Activated T-cell treated with anti-CD3 and anti-CD28 coated beads for 4 hours (primary cell): ENCODE measurements at regions not wholly inside any gene's neighbourhood (a gene's known extent, or its start where the extent isn't known, plus 50 kb on each side); places are given as distances from the start of the nearest gene placed in this dataset.

Experiments
- DNase-seq: peaks from one replicate; pipeline ENCODE4 v3.0.0-alpha.2; 2020

DNA sequence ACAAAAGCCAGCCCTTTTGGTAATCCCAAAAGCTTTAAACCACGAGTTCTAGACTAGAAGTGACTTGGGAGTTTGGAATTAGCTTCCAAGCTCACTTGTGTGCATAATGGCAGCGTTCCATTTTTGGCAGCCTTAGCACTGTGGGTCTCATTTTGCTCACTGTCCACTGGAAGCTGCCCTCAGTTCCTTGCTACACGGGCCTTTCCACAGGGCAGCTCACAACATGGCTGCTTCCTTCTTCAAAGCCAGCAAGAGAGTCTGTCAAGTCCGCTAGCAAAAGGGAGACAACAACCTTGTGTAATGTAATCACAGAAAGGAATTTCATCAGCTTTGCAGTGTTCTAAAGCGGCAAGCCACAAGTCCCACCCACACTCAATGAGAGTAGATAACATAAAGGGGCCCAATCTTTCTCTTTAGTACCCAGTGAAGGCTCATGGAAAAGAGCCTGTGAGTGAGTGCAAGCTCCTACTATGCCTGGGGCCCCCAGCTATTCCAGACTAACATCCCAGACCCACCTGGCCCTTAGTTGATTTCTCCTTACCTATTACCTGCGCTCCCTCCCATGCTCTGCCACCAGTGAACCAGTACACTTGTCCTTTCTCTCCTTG is 168.5 kb upstream of the FOXN2 start:
- no peak for DNase-seq

DNA sequence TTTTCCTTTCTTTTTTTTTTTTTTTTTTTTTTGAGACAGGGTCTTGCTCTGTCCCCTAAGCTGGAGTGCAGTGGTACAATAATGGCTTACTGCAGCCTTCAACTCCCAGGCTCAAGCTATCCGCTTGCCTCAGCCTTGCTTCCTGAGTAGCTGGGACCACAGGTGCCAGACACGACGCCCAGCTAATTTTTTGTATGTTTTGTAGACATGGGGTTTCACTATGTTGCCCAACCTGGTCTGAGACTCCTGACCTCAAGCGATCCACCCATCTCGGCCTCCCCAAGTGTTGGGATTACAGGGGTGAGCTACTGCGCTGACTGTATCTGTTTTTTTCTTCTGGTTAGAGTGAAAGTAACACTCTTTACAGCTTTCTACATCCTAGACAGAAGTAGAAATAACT is 167.9 kb upstream of the FOXN2 start:
- DNase-seq = no peak

DNA sequence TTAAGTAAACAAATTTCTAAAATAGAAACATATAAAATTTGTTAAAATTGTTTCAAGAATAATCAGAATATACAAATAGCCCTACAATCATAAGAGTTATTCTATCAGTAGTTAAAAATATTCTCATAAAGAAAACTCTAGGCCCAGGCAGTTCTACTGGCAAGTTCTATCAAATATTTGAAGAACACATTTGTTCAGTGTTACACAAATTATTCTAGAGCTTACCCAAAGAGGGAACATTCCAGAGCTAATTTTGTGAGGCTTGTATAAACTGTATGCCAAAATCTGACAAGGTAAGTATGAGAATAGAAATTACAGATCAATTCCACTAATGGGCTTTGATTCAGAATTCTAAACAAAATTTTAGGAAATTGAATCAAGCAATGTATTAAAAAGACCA is 166.8 kb upstream of the FOXN2 start:
- DNase-seq = no peak

DNA sequence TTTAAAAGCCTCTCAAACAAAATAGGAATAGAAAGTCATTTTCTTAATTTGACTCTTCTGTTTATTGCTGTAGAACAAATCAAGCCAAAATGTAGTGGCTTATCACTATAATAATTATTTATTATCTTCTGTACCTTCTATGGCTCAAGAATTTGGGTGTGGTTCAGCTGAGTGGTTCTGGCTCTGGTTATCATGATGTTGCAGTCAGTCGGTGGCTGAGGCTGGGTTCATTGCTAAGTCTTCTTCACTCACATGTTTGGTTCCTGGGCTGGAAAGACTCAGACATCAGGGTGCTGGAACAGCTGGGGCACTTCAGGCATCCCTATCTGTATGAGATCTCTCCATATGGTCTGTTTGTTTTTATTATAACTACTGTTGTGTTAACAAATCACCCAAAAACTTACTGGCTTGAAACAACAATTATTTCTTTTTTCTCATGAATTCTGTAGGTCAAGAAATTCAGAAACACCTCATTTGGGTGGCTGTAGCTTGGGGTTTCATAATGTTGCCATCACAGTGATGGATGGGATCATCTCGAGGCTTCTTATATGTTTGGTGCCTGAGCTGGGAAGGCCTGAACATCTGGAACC is 165.5 kb upstream of the FOXN2 start:
- DNase-seq = no peak

DNA sequence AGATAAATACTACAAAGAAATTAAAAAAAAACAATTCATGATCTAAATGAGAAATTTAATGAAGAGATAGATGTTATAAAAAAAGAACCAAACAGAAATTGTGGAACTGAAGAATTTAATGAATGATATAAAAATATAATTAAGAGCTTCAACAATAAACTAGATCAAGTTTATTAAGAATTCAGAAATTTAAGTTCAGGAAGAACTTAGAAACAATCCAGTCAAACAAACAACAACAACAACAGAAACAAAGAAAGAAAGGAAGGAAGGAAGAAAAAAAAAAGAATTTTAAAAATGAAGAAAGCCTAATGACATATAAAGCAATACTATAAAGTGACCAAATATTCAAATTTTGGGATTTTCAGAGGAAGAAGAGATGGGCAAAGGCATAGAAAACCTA is 157.3 kb upstream of the FOXN2 start:
- DNase-seq = no peak

DNA sequence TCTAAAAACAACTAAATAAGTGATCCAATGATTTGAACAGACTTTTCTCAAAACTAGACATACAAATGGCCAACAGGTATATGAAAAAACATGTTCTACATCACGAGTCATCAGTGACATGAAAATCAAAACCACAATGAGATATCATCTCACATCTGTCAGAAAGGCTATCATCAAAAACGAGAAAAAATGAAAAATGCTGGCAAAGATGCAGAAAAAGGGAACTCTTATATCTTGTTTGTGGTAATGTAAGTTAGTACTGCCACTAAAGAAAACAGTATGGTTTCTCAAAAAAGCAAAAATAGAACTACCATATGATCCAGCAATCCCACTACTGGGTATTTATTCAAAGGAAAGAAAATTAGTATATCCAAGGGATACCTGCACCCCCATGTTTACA is 152.9 kb upstream of the FOXN2 start:
- no peak for DNase-seq

DNA sequence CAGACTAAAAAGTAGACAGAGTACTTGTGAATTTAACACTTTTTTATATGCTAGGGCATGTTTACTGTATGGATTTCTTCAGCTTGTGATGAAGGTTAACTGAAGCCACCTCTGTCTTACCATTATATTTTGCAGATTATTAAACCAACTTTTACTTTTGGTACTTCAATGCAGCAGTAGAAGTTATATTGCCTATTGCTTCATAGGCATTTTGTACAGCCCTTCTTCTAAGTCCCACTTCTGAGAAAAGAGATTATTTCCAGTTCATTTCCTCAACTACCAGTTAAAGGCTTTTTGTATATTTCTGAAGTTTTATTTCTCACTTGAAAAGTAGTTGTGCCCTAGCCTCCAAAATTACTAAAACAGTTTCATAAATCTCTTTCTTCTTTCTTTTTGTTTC is 151.7 kb upstream of the FOXN2 start:
- no peak for DNase-seq

DNA sequence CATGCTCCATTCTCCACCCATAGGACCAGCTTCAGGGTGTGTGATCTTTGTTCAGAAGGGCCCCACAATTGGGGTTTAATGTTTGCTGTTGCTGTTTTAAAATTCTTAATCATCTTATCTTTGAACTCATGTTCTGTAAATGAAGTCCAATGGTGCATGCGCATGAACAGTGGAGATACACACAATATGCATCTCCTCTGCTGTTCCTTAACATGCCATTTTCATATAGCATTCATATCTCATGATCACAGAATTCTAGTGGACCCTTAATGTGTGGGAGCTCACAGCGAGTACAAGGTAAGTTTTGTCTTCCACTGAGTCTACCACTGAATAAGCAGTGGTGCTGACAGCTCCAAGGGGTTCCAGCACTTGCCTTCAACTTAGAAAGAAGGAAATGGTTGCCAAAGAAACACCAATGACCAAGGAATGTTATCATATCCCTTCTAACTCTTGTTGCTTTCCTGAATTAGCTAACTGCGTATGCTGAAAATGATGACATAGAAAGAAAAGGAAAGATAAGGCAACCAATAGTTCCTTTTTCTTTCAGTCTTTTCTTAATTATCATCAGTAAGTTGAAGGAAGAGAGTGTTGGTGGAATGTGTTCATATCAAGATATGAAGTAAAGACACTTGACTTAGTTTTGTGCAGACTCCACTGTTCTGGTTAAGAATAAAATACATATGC is 149.3 kb upstream of the FOXN2 start:
- DNase-seq = no peak

DNA sequence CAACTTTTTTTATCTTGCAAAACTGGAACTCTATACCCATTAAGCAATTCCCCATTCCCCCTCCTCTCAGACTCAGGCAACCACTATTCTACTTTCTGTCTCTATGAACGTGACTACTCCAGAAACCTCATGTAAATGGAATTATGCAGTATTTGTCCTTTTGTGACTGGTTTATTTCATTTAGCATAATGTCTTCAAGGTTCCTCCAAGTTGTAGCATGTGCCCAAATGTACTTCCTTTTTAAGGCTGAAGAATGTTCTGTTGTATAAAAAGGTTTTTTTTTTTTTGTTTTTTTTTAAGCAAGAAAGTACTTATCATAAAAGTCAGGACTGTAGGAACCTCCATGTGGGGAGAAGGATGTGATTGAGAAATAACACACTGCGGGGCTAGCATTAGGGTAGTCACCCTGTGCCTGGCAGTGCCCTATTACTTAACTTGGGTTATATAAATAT is 145.3 kb upstream of the FOXN2 start:
- DNase-seq = no peak

DNA sequence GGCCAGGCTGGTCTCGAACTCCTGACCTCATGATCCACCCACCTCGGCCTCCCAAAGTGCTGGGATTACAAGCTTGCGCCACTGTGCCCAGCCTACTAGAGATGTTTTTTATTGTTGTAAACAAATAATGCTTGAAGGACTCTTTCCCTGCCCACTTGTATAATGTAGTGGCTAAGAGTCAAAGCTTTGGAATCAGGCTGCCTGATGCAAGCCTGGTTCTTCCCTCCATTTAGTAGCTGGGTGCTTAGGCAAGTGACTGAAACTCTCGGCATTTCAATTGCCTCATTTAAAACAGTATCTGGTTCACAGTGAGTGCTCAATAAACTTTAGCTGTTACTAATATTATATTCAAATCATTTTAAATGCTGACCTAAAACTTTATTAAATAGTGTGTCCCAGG is 144.2 kb upstream of the FOXN2 start:
- DNase-seq = no peak

DNA sequence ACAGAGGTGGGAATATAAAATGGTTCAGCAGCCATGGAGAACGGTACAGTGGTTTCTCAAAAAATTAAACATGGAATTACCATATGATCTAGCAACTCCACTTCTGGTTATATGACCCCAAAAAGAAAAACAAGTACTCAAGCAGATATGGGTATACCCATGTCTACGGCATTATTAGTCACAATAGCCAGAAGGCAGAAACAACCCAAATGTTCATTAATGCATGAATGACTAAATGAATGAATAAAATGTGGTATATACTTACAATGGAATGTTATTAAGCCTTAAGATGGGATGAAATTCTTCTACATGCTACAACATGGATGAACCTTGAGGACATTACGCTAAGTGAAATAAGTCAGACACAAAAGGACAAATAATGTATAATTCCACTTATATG is 141.3 kb upstream of the FOXN2 start:
- no peak for DNase-seq

DNA sequence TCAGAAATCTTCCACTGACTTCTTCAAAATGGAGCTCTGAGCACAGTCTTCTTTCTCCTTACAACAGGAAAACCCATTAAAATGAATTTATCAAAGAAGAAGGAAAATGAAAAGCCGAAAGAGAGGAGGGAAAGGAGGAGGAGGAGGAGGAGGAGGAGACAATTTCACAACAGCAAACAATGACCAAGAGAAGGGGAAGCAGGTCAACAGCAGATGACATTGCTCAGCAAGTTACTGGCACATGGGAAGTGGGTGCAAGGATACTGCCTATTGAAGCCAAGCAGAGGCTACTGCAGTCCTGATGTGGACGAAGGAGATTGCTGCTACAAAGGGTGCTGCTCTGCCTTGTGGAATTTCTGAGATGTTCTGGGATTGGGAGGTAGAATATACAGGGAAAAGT is 140.0 kb upstream of the FOXN2 start:
- no peak for DNase-seq

DNA sequence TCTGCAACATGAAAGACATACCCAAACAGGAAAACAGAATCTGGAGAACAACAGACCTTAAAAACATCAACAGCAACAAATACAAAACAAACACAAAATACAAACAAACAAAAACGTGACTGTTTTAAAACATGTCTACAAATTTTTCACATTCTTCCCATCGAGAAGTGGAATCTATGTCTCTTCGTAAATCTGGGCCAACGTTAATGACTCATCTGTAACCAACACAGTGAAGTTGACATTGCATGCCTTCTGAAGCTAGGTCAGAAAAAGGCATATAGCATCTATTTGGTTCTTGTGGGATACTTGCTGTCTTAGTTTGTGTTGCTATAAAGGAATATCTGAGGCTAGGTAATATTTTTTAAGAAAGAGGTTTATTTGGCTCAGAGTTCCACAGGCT is 139.2 kb upstream of the FOXN2 start:
- DNase-seq = no peak

DNA sequence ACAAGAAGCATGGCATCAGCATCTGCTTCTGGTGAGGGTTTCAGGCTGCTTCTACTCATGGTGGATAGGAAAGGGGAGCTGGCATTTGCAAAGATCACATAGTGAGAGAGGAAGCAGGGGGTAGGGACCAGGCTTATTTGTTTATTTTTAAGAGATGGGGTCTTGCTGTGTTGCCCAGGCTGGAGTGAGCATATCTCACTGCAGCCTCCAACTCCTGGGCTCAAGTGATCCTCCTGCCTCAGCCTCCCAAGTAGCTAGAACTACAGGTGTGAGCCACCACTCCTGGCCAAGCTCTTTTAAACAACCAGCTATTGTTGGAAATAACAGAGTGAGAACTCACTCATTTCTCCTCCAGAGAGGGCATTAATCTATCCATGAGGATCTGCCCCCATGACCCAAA is 138.8 kb upstream of the FOXN2 start:
- no peak for DNase-seq

DNA sequence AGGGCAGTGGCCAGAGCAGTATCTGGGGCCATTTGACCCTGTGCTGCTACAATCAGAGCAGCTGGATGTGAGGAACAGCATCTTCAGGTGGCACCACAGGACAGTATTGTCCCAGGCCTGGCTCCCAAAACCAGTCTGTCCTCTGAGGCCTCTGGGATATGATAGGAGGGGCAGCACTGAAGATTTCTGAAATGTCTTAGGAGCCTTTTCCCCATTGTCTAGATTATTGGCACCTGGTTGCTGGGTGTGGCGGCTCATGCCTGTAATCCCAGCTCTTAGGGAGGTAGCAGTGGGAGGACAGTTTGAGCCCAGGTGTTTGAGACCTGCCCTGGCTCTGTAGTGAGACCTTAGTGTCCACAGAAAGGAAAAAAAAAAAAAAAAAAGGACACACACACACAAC is 137.6 kb upstream of the FOXN2 start:
- DNase-seq = no peak

DNA sequence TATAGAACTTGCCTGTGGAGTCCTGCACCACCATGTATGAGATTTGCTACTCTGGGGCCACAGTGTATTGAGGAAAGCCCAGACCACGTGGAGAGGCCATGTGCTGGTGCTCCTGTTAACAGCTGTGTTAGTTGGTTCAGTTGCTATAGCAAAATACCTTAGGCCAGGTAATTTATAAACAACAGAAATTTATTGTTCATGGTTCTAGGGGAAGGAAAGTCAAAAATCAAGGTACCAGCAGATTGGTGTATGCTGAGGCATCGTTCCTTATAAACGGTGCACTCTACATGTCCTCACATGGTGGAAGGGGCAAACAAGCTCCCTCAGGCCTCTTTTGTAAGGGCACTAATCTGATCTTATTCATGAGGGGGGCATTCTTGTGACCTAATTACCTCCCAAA is 135.9 kb upstream of the FOXN2 start:
- no peak for DNase-seq

DNA sequence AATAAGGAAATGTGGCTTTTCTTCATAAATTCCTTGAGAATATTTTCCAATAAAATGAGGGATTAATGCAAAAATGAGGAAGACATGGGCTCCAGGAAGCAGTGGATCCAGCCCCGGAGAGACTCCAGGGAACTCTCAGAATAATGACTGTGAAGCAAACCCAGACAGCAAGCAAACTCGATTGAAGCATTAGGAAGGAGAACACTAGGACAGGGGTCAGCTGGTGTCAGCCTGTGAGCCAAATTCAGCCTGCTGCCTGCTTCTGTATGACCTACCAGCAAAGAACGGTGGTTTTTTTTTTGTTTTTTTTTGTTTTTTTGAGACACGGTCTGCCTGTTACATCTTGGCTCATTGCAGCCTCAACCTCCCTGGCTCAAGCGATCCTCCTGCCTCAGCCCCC is 133.9 kb upstream of the FOXN2 start:
- no peak for DNase-seq

DNA sequence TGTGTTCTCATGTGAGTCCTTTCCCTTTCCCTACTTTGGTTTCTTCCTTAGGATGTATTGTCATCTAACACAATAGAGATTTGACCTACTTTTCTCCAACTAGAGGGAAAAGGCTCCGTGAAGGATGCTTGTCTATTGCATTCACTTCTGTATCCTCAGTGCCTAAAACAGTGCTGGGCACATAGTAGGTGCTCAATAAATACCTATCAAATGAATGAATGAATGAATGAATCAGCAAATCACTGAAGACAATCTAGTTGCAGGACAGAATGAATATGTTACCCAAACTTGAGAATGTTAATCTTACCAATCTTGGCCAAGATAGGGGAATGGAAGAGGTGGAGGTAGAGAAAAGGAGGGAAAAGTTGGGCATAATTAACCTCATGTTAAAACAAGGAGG is 131.2 kb upstream of the FOXN2 start:
- DNase-seq = no peak

DNA sequence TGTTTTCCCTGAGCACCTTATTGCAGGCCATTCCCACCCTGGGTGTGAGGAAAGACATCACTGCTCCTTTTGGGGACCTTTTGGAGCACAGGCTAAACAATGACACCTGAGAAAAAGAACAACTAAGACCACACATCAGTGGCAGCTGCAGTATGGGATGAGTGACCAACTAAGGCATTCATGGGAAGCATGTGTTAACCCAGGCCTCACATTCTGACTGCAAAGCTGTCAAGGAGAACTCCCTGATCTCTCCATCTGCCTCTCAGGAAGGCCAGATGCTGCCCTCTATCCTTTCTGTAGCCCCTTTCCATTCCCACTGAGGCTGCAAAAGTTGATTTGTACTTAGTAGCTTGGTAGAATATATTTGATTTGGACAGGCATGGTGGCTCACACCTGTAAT is 130.5 kb upstream of the FOXN2 start:
- no peak for DNase-seq

DNA sequence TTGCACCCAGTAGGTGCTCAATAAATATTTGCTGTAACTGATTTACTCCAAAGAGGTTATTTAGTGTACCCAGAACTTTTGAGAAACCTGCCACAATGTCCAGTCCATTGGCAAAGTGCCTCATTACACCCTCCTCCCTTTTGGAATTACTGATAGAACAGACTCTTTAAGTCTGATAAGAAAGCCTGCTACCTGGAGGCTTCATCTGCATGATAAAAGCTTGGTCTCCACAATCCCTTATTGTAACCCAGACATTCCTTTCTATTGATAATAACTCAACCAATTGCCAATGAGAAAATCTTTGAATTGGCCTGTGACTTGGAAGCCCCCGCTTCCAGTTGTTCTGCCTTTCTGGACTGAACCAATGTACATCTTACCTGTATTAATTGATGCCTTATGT is 127.0 kb upstream of the FOXN2 start:
- DNase-seq = no peak

DNA sequence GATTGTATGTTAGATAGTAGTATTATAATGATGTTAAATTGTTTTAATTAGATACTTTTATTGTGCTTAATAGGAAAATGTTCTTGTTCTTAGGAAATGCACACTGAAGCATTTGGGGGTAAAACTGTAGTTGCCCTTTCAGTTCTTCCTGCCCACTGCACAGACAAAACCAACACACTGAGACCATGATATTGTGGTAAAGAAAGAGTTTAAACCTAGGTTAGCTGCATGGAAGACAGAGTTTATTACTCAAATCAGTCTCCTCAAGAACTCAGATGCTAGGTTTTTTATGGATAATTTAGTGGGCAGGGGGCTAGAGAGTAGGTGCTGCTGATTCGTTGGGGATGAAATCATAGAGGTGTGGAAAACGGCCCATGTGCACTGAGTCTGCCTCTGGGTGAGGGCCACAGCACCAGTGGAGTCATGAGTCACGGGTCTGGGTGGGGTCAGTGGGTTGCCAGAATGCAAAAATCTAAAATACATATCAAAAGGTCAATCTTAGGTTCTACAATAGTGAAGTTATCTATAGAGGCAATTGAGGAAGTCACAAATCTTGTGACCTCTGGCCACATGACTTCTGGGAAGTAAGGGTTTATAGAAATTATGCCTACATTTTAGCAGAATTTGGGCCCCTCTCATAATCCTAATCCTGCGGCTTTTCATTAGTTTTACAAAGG is 124.8 kb upstream of the FOXN2 start:
- DNase-seq = no peak

DNA sequence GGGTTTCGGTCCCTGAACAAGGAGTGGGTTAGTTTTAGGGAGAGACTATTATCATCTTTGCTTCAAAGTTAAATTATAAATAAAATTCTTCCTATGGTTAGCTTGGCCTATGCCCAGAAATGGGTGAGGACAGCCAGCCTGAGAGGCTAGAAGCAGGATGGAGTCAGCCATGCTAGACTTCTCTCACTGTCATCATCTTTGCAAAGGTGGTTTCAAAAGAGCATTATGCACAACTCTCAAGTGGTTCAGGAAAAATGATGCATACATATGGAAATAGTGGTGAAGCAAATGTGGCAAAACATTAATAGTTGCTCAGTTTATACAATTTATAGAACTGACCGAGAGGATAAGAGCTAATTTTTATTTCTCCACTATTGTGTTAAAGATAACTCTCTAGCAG is 124.3 kb upstream of the FOXN2 start:
- DNase-seq = no peak

DNA sequence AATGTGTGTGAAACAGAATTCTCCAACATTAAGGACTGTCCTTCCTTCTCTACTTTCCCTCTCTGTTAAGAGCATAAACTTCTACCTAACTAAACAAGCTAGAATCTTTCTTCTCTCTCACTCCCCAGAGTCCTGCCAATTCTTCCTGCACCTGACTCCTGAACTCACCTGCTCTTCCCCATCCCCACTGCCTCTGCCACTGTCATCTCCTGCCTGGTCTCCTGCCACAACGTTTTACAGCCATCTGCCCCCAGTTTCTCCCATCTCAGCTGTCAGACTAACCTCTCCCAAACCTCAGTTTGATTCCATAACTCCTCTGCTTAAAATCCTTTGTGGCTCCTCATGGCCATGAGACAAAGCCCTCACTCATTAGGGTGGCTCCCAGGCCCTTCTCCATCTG is 119.8 kb upstream of the FOXN2 start:
- no peak for DNase-seq

DNA sequence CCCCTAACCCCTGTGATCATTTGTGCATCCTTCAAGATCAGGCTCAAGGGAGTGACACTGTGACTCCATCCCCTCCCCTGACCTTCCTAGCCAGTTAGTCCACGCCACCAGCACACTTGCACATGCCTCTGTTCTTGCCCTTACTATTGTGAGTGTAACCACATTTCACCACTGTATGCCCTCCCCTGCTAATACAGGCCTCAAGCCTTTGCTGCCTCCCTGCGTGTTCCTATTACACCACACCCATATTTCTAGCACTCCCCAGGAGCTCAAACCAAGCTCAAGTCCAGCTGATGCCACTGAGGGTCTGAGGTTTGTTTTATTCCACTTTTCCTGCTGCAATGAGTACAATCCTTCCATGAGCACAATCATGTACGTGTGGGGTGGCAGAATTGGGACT is 119.3 kb upstream of the FOXN2 start:
- no peak for DNase-seq
